HG03108 (cell line): ENCODE measurements at regions not wholly inside any gene's neighbourhood (a gene's known extent, or its start where the extent isn't known, plus 50 kb on each side); places are given as distances from the start of the nearest gene placed in this dataset.

Experiments used
- ATAC-seq: cut with Tn5 transposase; IDR thresholded peaks from one replicate; pipeline ENCODE4 v1.9.1; 2021; ENCODE audit warnings: moderate library complexity; ENCODE audit not compliant: unreplicated experiment

GRCh38 chr5:125267636-125268248 lies 521.3 kb upstream of the ZNF608 start:
- no peak for ATAC-seq

- ATAC-seq, result no peak
Measured at GRCh38 chr5:125269926-125270325, 523.5 kb upstream of the ZNF608 start.

GRCh38 chr5:125272357-125272756 lies 525.9 kb upstream of the ZNF608 start:
- no peak for ATAC-seq

- ATAC-seq, result no peak
Measured at GRCh38 chr5:125274211-125274610, 527.8 kb upstream of the ZNF608 start.

- no peak for ATAC-seq
Measured at GRCh38 chr5:125274938-125275724, 528.7 kb upstream of the ZNF608 start.

GRCh38 chr5:125275725-125276090 lies 529.3 kb upstream of the ZNF608 start:
- ATAC-seq, result no peak

- no peak for ATAC-seq
Measured at GRCh38 chr5:125276096-125276495, 529.7 kb upstream of the ZNF608 start.

GRCh38 chr5:125277494-125278154 lies 531.2 kb upstream of the ZNF608 start:
- ATAC-seq, result no peak

DNA sequence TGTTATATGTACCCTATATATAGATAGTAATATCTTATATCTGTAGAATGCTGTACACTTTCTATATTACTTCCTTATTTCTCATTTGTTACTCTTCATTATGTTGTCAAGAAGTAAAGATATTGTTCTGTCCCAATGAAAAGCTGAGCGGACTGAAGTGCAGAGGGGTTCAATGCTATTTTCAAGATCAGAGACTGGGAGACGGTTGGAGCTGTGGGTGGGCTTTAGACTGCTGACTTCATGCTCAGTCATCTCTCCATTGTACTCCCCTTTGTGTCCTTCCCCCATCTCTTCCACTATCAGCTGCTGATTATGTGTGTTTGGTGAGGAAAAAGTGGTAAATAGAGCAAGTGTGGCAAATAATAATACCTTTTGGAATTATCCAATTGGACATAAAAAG lies 532.3 kb upstream of the ZNF608 start:
- no peak for ATAC-seq

DNA sequence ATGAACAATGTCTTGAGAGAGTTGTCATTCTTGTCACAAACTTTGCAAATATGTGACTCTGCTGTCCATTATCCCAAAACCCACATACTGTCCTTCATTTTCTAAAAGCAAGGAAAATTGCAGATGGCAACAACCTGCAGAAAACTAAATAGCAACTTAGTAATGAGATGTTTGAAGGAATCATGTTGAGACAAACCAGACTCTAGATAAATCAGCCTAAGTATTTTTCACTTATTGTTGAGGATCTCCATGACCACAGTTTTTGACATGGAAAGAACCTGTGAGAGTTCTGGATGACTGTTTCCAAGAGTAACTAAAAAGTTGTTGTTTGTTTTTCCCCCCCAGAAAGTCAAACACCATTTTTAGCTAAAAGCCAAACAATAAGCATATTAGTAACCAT lies 535.2 kb upstream of the ZNF608 start:
- no peak for ATAC-seq

DNA sequence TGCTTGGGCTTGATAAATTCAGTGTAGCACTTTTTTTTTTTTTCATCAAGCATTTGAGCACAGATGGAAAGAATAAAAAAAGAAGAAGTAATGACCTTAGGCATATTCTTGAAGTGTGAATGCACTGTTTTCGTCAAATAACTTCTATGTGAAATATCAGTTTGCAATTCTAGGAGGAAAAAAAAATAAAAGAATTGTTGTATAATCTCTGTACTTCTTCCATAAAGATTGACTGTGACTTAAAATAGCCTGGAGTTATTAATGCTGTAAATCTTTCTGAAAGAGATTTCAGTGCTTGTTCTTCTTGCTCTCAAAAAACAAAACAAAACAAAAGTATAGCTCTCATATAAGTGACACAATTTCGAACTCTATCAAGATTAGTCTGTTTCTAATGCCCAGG lies 536.9 kb upstream of the ZNF608 start:
- no peak for ATAC-seq

DNA sequence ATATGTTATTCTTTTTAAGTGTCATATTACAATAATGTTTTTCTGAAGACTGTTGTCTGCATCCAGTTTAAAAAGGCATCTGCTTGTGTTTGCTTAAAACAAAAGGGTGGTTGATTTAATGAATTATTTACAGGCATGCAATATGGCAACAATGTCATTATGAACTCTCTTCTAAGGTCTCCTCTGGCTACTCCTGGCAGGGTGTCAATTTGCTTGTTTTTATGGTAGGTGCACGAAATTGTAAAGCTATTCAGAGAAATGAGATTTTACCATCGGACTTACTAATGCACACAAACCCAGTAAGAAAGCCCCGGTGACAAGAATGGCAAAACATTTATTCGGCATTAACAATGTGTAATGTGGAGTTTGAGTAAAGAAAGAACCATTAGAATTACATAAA lies 539.8 kb upstream of the ZNF608 start:
- ATAC-seq, result no peak

- no peak for ATAC-seq
Measured at GRCh38 chr5:125289606-125290005, 543.2 kb upstream of the ZNF608 start.

- no peak for ATAC-seq
Measured at GRCh38 chr5:125290935-125291334, 544.5 kb upstream of the ZNF608 start.

DNA sequence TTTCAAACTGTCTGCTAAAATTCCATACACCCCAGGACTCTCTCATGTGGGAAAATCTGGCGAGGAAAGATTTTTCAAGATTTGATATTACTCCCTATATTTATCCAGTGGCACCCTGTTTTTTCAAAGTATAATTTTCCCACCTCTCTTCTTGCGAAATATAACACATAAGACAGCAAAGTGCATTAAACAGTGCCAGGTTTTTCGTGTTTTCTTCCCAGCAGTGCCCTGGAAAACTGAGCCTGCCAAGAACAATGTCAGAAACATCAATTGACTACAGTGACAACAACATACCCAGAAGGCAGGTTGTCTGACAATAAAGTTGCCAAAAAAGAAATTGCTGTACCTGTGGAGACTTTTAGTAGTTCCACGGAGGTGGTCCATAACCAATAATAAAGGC lies 545.0 kb upstream of the ZNF608 start:
- ATAC-seq, result no peak

DNA sequence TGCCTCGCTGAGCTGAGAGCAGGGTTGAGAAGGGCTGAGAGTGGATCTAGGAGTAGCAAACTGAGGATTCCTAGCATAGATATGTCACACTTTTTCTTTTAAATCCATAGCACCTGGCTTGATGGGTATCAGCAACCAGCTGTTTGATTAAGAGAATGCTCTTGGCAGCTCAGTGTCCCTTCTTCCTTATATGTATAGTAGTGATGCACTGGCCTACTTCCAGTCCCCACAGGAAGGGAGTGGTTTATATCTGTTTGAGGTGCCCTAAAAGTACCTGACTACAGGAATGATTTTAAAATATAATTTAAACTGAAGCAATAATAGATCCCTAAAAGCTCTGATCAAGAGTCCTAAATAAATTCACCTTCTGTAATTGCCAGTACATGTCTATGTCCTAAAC lies 546.8 kb upstream of the ZNF608 start:
- no peak for ATAC-seq

DNA sequence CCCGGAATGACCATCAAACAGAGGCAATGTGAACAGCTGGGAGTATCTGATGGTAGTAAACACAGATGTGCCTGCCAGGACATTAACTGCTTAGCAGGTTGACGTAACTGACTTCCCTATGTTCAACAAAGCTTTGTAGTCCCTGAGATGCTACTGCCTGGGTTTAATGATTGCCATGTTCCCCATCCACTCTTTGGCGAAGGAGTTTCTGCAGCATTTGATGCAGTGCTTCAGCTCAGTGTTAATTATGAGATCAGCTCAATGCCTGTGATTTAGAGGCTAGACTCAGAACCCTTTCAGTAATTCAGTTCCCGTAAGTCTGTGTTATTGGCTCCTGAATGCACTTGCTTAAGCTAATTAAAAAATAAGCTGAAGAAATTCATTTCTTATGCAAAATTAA lies 547.3 kb upstream of the ZNF608 start:
- ATAC-seq, result no peak

DNA sequence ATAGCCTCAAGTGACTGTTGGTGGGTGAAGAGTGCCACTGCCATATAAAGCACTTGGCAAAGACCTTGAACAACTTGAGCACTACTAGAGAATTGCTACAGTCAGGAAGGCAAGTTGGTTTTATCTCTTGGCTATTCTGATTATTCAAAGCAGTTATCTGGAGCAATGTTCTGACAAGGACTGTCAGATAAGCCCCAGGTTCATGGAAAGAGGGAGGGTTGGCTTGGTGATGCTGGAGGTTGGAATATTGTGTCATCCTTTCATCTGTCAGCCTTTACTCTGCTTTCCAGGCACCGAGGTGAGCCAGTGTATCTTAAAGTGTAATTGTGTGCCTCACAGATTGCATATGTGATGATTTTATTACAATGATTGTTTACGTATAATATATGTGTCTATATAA lies 548.4 kb upstream of the ZNF608 start:
- no peak for ATAC-seq

DNA sequence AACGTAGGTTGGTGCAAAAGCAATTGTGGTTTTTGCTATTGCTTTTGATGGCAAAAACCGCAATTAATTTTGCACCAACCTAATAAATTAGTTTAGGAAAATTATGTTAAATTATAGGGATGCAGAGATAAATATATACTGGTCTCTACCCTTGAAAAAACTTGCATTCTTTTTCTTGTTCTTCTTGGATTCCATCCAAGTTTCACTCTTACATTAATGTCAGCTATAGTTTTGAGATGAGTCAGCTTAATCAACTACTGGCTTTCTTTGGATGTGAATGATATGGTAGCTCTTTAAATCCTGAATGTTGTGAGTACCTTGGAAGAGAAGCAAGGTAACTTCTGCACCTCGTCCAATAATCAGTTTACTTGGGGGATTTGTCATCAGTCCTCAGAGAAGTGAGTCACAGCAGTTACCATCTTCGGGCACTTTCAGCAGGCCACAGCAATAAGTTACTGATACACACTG lies 549.0 kb upstream of the ZNF608 start:
- ATAC-seq, result no peak

DNA sequence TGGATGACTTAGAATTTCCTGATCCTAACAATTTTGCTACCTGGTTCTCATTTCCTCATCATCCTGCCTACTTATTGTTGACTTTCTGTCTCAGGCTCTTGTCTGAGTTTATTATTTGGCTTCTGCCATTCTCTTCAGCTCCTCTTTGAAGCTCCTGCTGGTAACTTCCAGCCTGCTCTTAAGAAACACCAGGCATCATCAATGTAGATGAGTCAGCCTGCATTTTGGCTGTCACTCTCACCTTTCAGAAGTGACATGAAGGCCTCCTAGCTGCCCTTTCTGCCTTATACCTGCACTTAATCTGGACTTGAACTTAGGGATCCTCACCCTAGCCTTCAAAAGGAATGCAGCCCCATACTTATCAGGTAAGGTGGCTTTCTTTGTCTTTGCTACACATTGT lies 551.8 kb upstream of the ZNF608 start:
- no peak for ATAC-seq

DNA sequence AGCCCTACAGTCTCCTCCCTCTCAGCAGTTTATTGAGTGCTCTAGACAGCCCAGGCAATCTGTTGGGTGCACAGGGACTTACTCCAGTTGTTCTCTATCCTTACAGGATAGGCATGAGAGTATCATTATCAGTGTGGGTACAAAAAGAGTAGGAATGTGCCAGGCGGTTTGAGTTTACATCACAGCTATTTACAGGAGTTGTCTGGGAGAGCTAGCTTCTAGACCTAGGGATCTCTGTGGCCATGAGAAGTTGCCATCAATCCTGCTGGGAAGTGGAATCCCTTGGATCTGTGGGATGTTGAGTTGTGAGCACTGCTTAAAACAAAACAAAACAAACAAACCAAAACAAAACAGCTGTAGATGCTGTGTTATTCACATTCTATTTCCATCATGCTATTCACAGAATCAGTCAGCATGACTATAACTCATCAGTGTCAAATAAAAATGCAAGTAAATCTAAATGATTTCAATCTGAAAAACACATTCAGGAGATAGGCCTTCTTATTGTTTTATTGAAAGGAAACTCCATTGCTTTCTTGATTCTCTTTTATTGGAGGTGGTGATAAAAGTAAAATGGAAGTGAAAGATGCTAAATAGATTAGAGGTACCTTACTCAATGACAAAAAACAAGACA lies 552.4 kb upstream of the ZNF608 start:
- no peak for ATAC-seq

DNA sequence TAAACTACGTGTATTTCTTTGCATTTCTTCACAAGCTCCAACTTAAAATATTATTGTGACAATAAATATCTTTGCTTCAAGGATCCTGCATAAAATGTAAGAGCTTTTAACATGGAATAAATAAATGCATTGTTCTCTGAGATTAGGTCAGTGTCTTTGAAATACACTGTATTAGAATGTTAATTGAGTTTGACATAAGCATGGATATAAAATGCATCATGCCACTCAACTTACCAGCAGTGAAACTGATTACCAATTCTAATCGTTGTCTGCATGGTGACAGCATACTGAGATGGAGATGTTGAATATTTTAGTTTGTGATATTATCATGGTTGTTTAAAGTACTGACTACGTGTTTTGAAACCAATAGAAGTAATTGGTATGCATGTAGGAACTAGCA lies 555.3 kb upstream of the ZNF608 start:
- no peak for ATAC-seq
